Bronchial epithelial cell (primary cell): ENCODE measurements at regions not wholly inside any gene's neighbourhood (a gene's known extent, or its start where the extent isn't known, plus 50 kb on each side); places are given as distances from the start of the nearest gene placed in this dataset.

Experiments
- DNase-seq: peaks from one replicate; pipeline ENCODE4 v3.0.0-alpha.2; 2010; ENCODE audit warnings: low read depth
- FAIRE-seq: peaks from 2 replicates; lab custom pipeline; 2011; peaks lifted over from hg19 to GRCh38; lab: Jason Lieb, UNC
- H3K27me3 ChIP-seq: 2 replicates; pipeline ENCODE4 v1.5.1; 2011; ENCODE audit warnings: low read length; ENCODE audit not compliant: control insufficient read depth, insufficient read depth
- H3K36me3 ChIP-seq: 2 replicates; pipeline ENCODE4 v1.5.1; 2011; ENCODE audit warnings: low read length; ENCODE audit not compliant: control insufficient read depth, insufficient read depth
- H3K4me3 ChIP-seq: 2 replicates; pipeline ENCODE4 v1.5.1; 2011; ENCODE audit warnings: mild to moderate bottlenecking, low read depth, low read length, control low read depth
- CTCF ChIP-seq: IDR thresholded peaks from 2 replicates; pipeline ENCODE4 v1.5.1; 2011; ENCODE audit warnings: mild to moderate bottlenecking, moderate library complexity, low read length, control low read depth, inconsistent platforms; ENCODE audit not compliant: insufficient read depth, severe bottlenecking

- H3K27me3 ChIP-seq: no peaks in the 10 kb centered on the region
- no peak overlapping the region for H3K4me3 ChIP-seq
- FAIRE-seq (no peak), DNase-seq (no peak)
- no peak for TF ChIP-seq CTCF
- no peaks in the 10 kb centered on the region for H3K36me3 ChIP-seq
Observed at GRCh38 chrX:45400027-45400779, 199.5 kb upstream of the DIPK2B start.

GRCh38 chrX:45385757-45386156, 185.1 kb upstream of the DIPK2B start:
- DNase-seq (no peak), FAIRE-seq (no peak)
- H3K4me3 ChIP-seq: no peak overlapping the region
- no peak for TF ChIP-seq CTCF
- no peaks in the 10 kb centered on the region for H3K27me3 ChIP-seq
- no peaks in the 10 kb centered on the region for H3K36me3 ChIP-seq

- Histone ChIP-seq H3K36me3 (no peaks in the 10 kb centered on the region), H3K27me3 (no peaks in the 10 kb centered on the region), H3K4me3 (no peak overlapping the region)
- no peak for FAIRE-seq
- DNase-seq: no peak
- no peak for TF ChIP-seq CTCF
Observed at GRCh38 chrX:45381841-45382240, 181.2 kb upstream of the DIPK2B start.

GRCh38 chrX:45381366-45381765, 180.7 kb upstream of the DIPK2B start:
- H3K4me3 ChIP-seq: no peak overlapping the region
- FAIRE-seq: no peak
- DNase-seq: no peak
- no peaks in the 10 kb centered on the region for H3K36me3 ChIP-seq
- no peaks in the 10 kb centered on the region for H3K27me3 ChIP-seq
- TF ChIP-seq CTCF: no peak

GRCh38 chrX:45379236-45379635, 178.6 kb upstream of the DIPK2B start:
- TF ChIP-seq CTCF: no peak
- DNase-seq (no peak), FAIRE-seq (no peak)
- Histone ChIP-seq H3K4me3 (no peak overlapping the region), H3K36me3 (no peaks in the 10 kb centered on the region), H3K27me3 (no peaks in the 10 kb centered on the region)

- no peak for FAIRE-seq
- H3K27me3 ChIP-seq: no peaks in the 10 kb centered on the region
- no peaks in the 10 kb centered on the region for H3K36me3 ChIP-seq
- no peak for TF ChIP-seq CTCF
- DNase-seq: no peak
- no peak overlapping the region for H3K4me3 ChIP-seq
Observed at GRCh38 chrX:45372151-45372550, 171.5 kb upstream of the DIPK2B start.
